DOHH2 (cell line): ENCODE measurements at regions not wholly inside any gene's neighbourhood (a gene's known extent, or its start where the extent isn't known, plus 50 kb on each side); places are given as distances from the start of the nearest gene placed in this dataset.

ENCODE experiments used
- EZH2phosphoT487 ChIP-seq: fragments of 200-600 bp; sonication (generic); IDR thresholded peaks from 2 replicates; pipeline ENCODE4 v1.6.1; 2017; ENCODE audit warnings: borderline replicate concordance, mild to moderate bottlenecking, antibody characterized with exemption, low read length, moderate library complexity, mixed read lengths
- TF ChIP-seq, protein P1 (sequence below): fragments of 200-600 bp; sonication (generic); IDR thresholded peaks from one replicate; pipeline ENCODE4 v1.5.1; 2014; ENCODE audit warnings: antibody characterized with exemption, mild to moderate bottlenecking, low read depth, low read length; ENCODE audit not compliant: poor library complexity, severe bottlenecking

DNA sequence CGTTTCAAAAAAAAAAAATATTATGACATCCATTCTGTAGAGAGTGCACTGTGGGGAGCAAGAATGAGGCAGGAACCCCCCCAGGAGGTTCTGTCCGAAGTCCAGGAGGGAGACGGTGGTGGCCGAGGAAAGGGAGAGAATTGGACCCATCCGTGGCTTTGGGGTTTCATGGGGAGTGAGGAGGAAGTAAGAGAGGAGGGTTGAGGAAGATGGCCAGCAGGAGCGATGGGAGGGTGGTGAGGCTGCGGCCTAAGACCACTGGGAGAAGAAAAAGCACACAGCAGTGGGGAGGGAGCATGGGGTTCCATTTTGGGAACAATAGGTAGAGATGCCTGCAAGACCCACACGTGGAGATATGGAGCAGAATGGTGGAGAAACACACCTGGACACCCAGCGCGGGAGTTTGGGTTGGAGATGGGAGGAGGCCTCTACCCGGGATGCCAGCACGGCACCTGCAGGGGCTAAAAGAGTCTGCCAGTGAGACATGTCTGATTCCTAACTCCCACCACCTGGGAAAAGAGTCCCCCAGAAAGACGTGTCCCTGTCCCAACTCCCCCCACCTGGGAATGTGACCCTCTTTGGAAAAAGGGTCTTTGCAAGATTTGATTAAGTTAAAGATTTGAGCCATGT lies 72.5 kb upstream of the SHANK2 start:
- TF ChIP-seq, protein P1, sequence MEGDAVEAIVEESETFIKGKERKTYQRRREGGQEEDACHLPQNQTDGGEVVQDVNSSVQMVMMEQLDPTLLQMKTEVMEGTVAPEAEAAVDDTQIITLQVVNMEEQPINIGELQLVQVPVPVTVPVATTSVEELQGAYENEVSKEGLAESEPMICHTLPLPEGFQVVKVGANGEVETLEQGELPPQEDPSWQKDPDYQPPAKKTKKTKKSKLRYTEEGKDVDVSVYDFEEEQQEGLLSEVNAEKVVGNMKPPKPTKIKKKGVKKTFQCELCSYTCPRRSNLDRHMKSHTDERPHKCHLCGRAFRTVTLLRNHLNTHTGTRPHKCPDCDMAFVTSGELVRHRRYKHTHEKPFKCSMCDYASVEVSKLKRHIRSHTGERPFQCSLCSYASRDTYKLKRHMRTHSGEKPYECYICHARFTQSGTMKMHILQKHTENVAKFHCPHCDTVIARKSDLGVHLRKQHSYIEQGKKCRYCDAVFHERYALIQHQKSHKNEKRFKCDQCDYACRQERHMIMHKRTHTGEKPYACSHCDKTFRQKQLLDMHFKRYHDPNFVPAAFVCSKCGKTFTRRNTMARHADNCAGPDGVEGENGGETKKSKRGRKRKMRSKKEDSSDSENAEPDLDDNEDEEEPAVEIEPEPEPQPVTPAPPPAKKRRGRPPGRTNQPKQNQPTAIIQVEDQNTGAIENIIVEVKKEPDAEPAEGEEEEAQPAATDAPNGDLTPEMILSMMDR: no peak
- TF ChIP-seq EZH2phosphoT487: no peak
